HG03025 (cell line): ENCODE measurements at regions not wholly inside any gene's neighbourhood (a gene's known extent, or its start where the extent isn't known, plus 50 kb on each side); places are given as distances from the start of the nearest gene placed in this dataset.

ENCODE experiments used
- ATAC-seq: cut with Tn5 transposase; IDR thresholded peaks from one replicate; pipeline ENCODE4 v1.9.1; 2021; ENCODE audit warnings: mild to moderate bottlenecking, moderate library complexity; ENCODE audit not compliant: unreplicated experiment, low FRiP score

- ATAC-seq, result no peak
Measured at GRCh38 chr13:44117351-44117750, 237.6 kb downstream of the LACC1 start.

GRCh38 chr13:44117816-44118215 is 238.1 kb downstream of the LACC1 start:
- ATAC-seq, result no peak

- no peak for ATAC-seq
Measured at GRCh38 chr13:44118881-44119280, 239.2 kb downstream of the LACC1 start.

- ATAC-seq, result no peak
Measured at GRCh38 chr13:44120043-44120442, 240.3 kb downstream of the LACC1 start.

GRCh38 chr13:44120849-44121755 is 241.4 kb downstream of the LACC1 start:
- ATAC-seq, result no peak

- ATAC-seq, result no peak
Measured at GRCh38 chr13:44124352-44124751, 244.6 kb downstream of the LACC1 start.

- ATAC-seq, result no peak
Measured at GRCh38 chr13:44125943-44126469, 246.3 kb downstream of the LACC1 start.

- ATAC-seq, result no peak
Measured at GRCh38 chr13:44128552-44129001, 245.0 kb upstream of the SERP2 start.

GRCh38 chr13:44129418-44129817 is 244.2 kb upstream of the SERP2 start:
- no peak for ATAC-seq

GRCh38 chr13:44131069-44131614 is 242.5 kb upstream of the SERP2 start:
- ATAC-seq, result no peak

- no peak for ATAC-seq
Measured at GRCh38 chr13:44132710-44133109, 240.9 kb upstream of the SERP2 start.

- ATAC-seq, result no peak
Measured at GRCh38 chr13:44133626-44134025, 240.0 kb upstream of the SERP2 start.

GRCh38 chr13:44135566-44135965 is 238.1 kb upstream of the SERP2 start:
- no peak for ATAC-seq

- ATAC-seq, result no peak
Measured at GRCh38 chr13:44136696-44137268, 236.8 kb upstream of the SERP2 start.

GRCh38 chr13:44137466-44137865 is 236.2 kb upstream of the SERP2 start:
- ATAC-seq, result no peak

- ATAC-seq, result no peak
Measured at GRCh38 chr13:44140146-44140545, 233.5 kb upstream of the SERP2 start.

GRCh38 chr13:44140888-44141724 is 232.5 kb upstream of the SERP2 start:
- no peak for ATAC-seq

- ATAC-seq, result peak; percentile 99
Measured at GRCh38 chr13:44141725-44142539, 231.7 kb upstream of the SERP2 start.

- no peak for ATAC-seq
Measured at GRCh38 chr13:44142540-44142867, 231.1 kb upstream of the SERP2 start.
